HUES64 (cell line): ENCODE measurements at regions not wholly inside any gene's neighbourhood (a gene's known extent, or its start where the extent isn't known, plus 50 kb on each side); places are given as distances from the start of the nearest gene placed in this dataset.

Experiments used
- H3K27ac ChIP-seq: 2 replicates; pipeline ENCODE4 v1.7.0; 2013; ENCODE audit warnings: low read depth, low read length, inconsistent platforms
- H3K27me3 ChIP-seq: 2 replicates; pipeline ENCODE4 v1.6.1; 2013; ENCODE audit warnings: mild to moderate bottlenecking, low read length; ENCODE audit not compliant: insufficient read depth
- H3K36me3 ChIP-seq: 2 replicates; pipeline ENCODE4 v1.6.1; 2013; ENCODE audit warnings: mild to moderate bottlenecking, low read length; ENCODE audit not compliant: insufficient read depth
- H3K4me1 ChIP-seq: 2 replicates; pipeline ENCODE4 v1.6.1; 2013; ENCODE audit warnings: mild to moderate bottlenecking, low read length, moderate library complexity; ENCODE audit not compliant: insufficient read depth
- H3K4me3 ChIP-seq: 2 replicates; pipeline ENCODE4 v1.5.1; 2013; ENCODE audit warnings: mild to moderate bottlenecking, low read length, moderate library complexity
- H3K9ac ChIP-seq: 2 replicates; pipeline ENCODE4 v1.6.1; 2013; ENCODE audit warnings: mild to moderate bottlenecking, low read depth, low read length
- H3K9me3 ChIP-seq: 2 replicates; pipeline ENCODE4 v1.6.1; 2013; ENCODE audit warnings: low read depth, low read length; ENCODE audit not compliant: insufficient read depth
- WGBS: fragments of 150-250, 120-280 bp; methylation state at CpG from one replicate; pipeline ENCODE4 v1.1.7; 2013; ENCODE audit warnings: missing lambda C conversion rate; 5-methylcytosine and 5-hydroxymethylcytosine counted together

DNA sequence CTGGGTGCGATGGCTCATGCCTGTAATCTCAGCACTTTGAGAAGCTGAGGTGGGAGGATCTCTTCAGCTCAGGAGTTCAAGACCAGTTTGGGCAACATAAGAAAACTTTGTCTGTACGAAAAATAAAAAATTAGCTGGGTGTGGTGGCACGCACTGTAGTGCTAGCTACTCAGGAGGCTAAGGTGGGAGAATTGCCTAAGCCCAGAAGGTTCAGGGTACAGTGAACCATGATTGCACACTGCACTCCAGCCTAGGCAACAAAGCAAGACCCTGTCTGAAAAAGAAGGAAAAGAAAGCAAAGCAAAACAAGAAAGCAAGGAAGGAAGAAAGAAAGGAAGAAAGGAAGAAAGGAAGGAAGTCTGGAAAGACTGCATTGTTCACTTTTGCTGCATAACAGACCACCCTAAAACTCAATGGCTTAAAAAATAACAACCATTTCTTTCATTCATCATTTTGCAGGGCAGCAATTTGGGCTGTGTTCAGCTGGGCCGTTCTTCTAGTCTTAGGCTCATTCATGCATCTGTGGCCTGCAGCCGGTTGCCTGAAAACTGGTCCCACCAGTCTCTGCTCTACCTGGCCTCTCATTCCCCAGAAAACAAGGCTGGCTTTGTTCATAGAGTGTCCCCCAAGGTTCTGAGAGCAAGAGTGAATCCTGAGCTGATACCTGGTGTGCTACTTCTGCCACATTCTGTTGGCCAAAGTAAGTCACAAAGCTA is 82.4 kb upstream of the MIER3 start:
- 95% methylated on average over 5 of the region's 5 CpGs for WGBS
- H3K4me1 ChIP-seq: no peaks in the 10 kb centered on the region

GRCh38 chr5:57035955-57036354 is 84.0 kb upstream of the MIER3 start:
- no peaks in the 10 kb centered on the region for H3K36me3 ChIP-seq
- H3K27ac ChIP-seq: no peak overlapping the region
- H3K27me3 ChIP-seq: no peaks in the 10 kb centered on the region
- WGBS: 97% methylated on average over 3 of the region's 3 CpGs
- H3K4me3 ChIP-seq: no peak overlapping the region
- H3K4me1 ChIP-seq: no peaks in the 10 kb centered on the region
- no peak overlapping the region for H3K9ac ChIP-seq
- H3K9me3 ChIP-seq: no peaks in the 10 kb centered on the region

More for the DNA sequence above, 82.4 kb upstream of the MIER3 start:
- H3K36me3 ChIP-seq: no peaks in the 10 kb centered on the region
- H3K4me3 ChIP-seq: no peak overlapping the region
- H3K9me3 ChIP-seq: no peaks in the 10 kb centered on the region
- no peak overlapping the region for H3K27ac ChIP-seq
- no peaks in the 10 kb centered on the region for H3K27me3 ChIP-seq
- no peak overlapping the region for H3K9ac ChIP-seq

- Histone ChIP-seq H3K27me3 (no peaks in the 10 kb centered on the region), H3K36me3 (no peaks in the 10 kb centered on the region), H3K4me3 (no peak overlapping the region), H3K4me1 (no peaks in the 10 kb centered on the region), H3K9ac (no peak overlapping the region), H3K9me3 (no peaks in the 10 kb centered on the region), H3K27ac (no peak overlapping the region)
- 95% methylated on average over 3 of the region's 3 CpGs for WGBS
Measured at GRCh38 chr5:57036761-57037160, 84.8 kb upstream of the MIER3 start.

DNA sequence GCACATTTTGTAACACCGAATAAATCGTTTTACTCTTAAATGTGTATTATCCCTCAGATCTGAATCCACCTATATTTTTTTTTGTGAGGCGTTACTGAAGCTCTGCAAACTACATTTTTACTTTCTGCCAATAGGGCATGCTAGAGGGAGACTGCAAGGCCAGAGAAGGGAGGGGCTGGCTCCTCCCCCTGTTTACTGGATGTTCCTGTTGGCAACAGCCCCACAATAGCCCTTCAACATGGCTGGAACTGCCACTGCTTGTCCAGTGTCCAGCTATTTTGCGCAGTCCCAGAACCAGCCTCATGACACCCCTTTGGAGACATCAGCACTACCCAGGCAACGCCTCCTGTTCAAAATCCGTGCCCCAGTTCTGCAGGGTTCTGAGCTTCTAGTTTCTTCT is 85.4 kb upstream of the MIER3 start:
- WGBS: 81% methylated on average over 6 of the region's 6 CpGs
- Histone ChIP-seq H3K9ac (no peak overlapping the region), H3K9me3 (no peaks in the 10 kb centered on the region), H3K36me3 (no peaks in the 10 kb centered on the region), H3K4me1 (no peaks in the 10 kb centered on the region), H3K4me3 (no peak overlapping the region), H3K27ac (no peak overlapping the region), H3K27me3 (no peaks in the 10 kb centered on the region)

DNA sequence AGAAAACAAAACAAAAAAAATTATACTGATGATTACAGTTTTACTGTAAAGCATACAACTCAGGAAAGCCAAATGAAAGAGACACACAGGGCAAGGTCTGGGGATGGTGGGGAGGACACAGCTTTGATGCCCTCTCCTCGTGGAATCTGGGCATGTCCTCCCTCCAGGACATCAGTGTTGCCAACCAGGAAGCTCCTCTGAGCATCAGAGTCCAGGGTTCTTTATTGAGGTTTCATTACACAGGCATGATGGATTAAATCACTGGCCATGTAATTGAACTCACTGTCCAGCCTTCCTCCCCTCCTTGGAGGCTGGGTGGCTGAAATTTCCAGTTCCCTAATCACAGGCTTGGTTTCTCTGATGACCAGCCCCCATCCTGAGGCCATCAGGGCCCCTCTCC is 89.6 kb upstream of the MIER3 start:
- H3K36me3 ChIP-seq: no peaks in the 10 kb centered on the region
- H3K27me3 ChIP-seq: no peaks in the 10 kb centered on the region
- H3K9me3 ChIP-seq: no peaks in the 10 kb centered on the region
- no peak overlapping the region for H3K9ac ChIP-seq
- H3K4me1 ChIP-seq: no peaks in the 10 kb centered on the region
- 84% methylated on average over 1 of the region's 1 CpG for WGBS
- no peak overlapping the region for H3K4me3 ChIP-seq
- H3K27ac ChIP-seq: no peak overlapping the region

- no peaks in the 10 kb centered on the region for H3K4me1 ChIP-seq
- H3K4me3 ChIP-seq: no peak overlapping the region
- H3K9me3 ChIP-seq: no peaks in the 10 kb centered on the region
- WGBS: 91% methylated on average over 3 of the region's 3 CpGs
- H3K27ac ChIP-seq: no peak overlapping the region
- H3K9ac ChIP-seq: no peak overlapping the region
- no peaks in the 10 kb centered on the region for H3K36me3 ChIP-seq
- no peaks in the 10 kb centered on the region for H3K27me3 ChIP-seq
Measured at GRCh38 chr5:57042524-57042931, 90.6 kb upstream of the MIER3 start.

- H3K36me3 ChIP-seq: no peaks in the 10 kb centered on the region
- H3K9me3 ChIP-seq: no peaks in the 10 kb centered on the region
- H3K4me1 ChIP-seq: no peaks in the 10 kb centered on the region
- no peaks in the 10 kb centered on the region for H3K27me3 ChIP-seq
- no peak overlapping the region for H3K9ac ChIP-seq
- no peak overlapping the region for H3K4me3 ChIP-seq
- no peak overlapping the region for H3K27ac ChIP-seq
Measured at GRCh38 chr5:57054135-57054534, 102.2 kb upstream of the MIER3 start.

- no peaks in the 10 kb centered on the region for H3K36me3 ChIP-seq
- no peak overlapping the region for H3K27ac ChIP-seq
- no peaks in the 10 kb centered on the region for H3K4me1 ChIP-seq
- H3K4me3 ChIP-seq: no peak overlapping the region
- no peak overlapping the region for H3K9ac ChIP-seq
- no peaks in the 10 kb centered on the region for H3K9me3 ChIP-seq
- H3K27me3 ChIP-seq: no peaks in the 10 kb centered on the region
- WGBS: 98% methylated on average over 1 of the region's 1 CpG
Measured at GRCh38 chr5:57054671-57055070, 102.7 kb upstream of the MIER3 start.

- no peaks in the 10 kb centered on the region for H3K4me1 ChIP-seq
- no CpG with 5 or more reads among the region's 1 CpG for WGBS
- no peak overlapping the region for H3K27ac ChIP-seq
- H3K9me3 ChIP-seq: no peaks in the 10 kb centered on the region
- no peak overlapping the region for H3K4me3 ChIP-seq
- H3K9ac ChIP-seq: no peak overlapping the region
- H3K27me3 ChIP-seq: no peaks in the 10 kb centered on the region
- H3K36me3 ChIP-seq: no peaks in the 10 kb centered on the region
Measured at GRCh38 chr5:57055731-57056130, 103.8 kb upstream of the MIER3 start.

GRCh38 chr5:57063773-57064172 is 110.1 kb upstream of the GPBP1 start:
- Histone ChIP-seq H3K4me1 (no peaks in the 10 kb centered on the region), H3K27ac (no peak overlapping the region), H3K9me3 (peaks cover under 1% of the 10 kb centered on the region), H3K27me3 (no peaks in the 10 kb centered on the region), H3K9ac (no peak overlapping the region), H3K4me3 (no peak overlapping the region), H3K36me3 (no peaks in the 10 kb centered on the region)
- 96% methylated on average over 1 of the region's 2 CpGs for WGBS

DNA sequence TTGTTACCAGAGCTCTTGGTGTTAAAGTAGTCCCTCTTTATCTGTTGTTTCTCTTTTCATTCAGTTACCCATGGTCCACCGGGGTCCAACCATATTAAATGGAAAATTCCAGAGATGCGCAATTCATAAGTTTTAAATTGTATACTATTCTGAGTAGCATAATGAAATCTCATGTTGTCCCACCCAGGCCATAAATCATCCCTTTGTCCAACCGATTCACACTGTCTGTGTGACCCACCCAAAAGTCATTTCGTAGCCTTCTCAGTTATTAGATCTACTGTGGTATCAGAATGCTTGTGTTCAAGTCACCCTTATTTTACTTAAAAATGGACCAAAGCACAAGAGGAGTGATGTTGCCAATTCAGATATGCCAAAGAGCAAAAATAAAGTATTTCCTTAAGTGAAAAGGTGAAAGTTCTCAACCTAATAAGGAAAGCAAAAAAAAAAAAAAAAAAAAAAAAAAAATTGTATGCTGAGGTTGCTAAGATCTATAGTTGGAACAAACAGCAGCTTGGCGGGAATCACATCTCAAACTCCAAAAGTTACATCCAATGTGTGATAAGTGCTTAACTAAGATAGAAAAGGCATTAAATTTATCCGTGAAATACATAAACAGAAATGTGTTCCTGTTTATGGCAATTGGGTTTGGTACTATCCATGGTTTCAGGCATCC is 106.8 kb upstream of the GPBP1 start:
- H3K4me3 ChIP-seq: no peak overlapping the region
- no peak overlapping the region for H3K9ac ChIP-seq
- WGBS: 94% methylated on average over 1 of the region's 6 CpGs
- H3K36me3 ChIP-seq: no peaks in the 10 kb centered on the region
- H3K27me3 ChIP-seq: no peaks in the 10 kb centered on the region
- peaks cover 3% of the 10 kb centered on the region for H3K4me1 ChIP-seq
- peaks cover 11% of the 10 kb centered on the region for H3K9me3 ChIP-seq
- no peak overlapping the region for H3K27ac ChIP-seq

DNA sequence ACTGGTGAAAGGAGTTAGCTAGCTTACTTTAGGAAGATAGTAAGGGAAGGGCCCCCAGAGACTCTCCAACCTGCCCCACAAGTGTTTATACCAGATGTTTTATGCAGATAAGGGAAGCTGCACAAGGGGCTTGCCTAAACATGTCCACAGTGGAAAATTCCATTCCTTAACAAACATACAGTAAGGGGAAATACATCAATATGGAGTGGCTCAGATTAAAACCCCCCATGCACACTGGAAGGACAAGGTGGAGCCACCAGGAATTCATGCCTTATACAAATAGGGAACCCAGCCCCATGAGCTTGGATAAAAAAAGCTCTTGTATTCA is 106.3 kb upstream of the GPBP1 start:
- no peak overlapping the region for H3K27ac ChIP-seq

More for the DNA sequence above, 106.3 kb upstream of the GPBP1 start:
- Histone ChIP-seq H3K27me3 (no peaks in the 10 kb centered on the region), H3K9ac (no peak overlapping the region), H3K36me3 (no peaks in the 10 kb centered on the region), H3K9me3 (peaks cover 11% of the 10 kb centered on the region), H3K4me1 (peaks cover 8% of the 10 kb centered on the region), H3K4me3 (no peak overlapping the region)
